Parathyroid adenoma (tissue), 2 donors: ENCODE measurements at regions not wholly inside any gene's neighbourhood (a gene's known extent, or its start where the extent isn't known, plus 50 kb on each side); places are given as distances from the start of the nearest gene placed in this dataset.

Source experiments
- H2AFZ ChIP-seq: fragments of 300-600 bp; sonication (generic); one replicate; pipeline ENCODE4 v1.7.0; 2017; ENCODE audit warnings: antibody characterized with exemption, mild to moderate bottlenecking
- H3K27ac ChIP-seq: fragments of 300-600 bp; sonication (generic); one replicate; pipeline ENCODE4 v1.7.0; 2017
- H3K27me3 ChIP-seq: fragments of 300-600 bp; sonication (generic); one replicate; pipeline ENCODE4 v1.7.0; 2017; ENCODE audit warnings: low read length; ENCODE audit not compliant: control insufficient read depth, insufficient read depth
- H3K36me3 ChIP-seq: fragments of 300-600 bp; sonication (generic); one replicate; pipeline ENCODE4 v1.7.0; 2017; ENCODE audit warnings: low read length; ENCODE audit not compliant: control insufficient read depth, insufficient read depth
- H3K4me1 ChIP-seq: fragments of 300-600 bp; sonication (generic); one replicate; pipeline ENCODE4 v1.7.0; 2017; ENCODE audit warnings: control low read depth
- H3K4me2 ChIP-seq: fragments of 300-600 bp; sonication (generic); one replicate; pipeline ENCODE4 v1.7.0; 2017; ENCODE audit warnings: low read length
- H3K4me3 ChIP-seq: fragments of 300-600 bp; sonication (generic); one replicate; pipeline ENCODE4 v1.7.0; 2017; ENCODE audit warnings: low read depth, low read length
- H3K79me2 ChIP-seq: fragments of 300-600 bp; sonication (generic); one replicate; pipeline ENCODE4 v1.7.0; 2017; ENCODE audit warnings: control low read depth
- H3K9ac ChIP-seq: fragments of 300-600 bp; sonication (generic); one replicate; pipeline ENCODE4 v1.7.0; 2017; ENCODE audit warnings: mild to moderate bottlenecking
- H3K9me3 ChIP-seq: fragments of 300-600 bp; sonication (generic); one replicate; pipeline ENCODE4 v1.7.0; 2017; ENCODE audit warnings: low read length; ENCODE audit not compliant: control insufficient read depth
- TF ChIP-seq, protein P1 (sequence below): fragments of 300-600 bp; sonication (generic); IDR thresholded peaks from one replicate; pipeline ENCODE4 v1.7.0; 2017; ENCODE audit warnings: antibody characterized with exemption, mild to moderate bottlenecking
- donor health status: primary hyperparathyroidism.

DNA sequence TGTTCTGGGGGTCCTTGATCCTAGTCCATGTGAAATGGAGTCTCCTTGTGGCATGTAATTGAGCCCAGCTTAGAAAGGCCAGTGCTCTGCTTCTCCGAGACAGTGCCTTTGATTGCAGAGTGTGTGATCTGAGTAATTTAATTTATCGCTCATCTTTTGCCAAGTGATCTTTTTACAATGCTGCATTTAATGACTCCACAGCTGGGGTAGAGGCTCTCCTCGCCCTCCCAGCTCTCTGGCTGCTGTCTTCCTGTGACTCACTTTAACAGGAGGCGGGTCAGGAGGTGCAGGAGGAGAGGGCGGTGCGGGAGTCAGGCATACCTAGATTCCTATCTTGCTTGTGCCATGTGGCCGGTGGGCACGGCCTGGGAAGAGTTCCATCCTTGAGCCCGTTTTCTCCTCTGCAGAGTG lies 113.4 kb upstream of the FOXF1 start:
- H3K9me3 ChIP-seq = no peaks in the 10 kb centered on the region
- H3K27me3 ChIP-seq = no peaks in the 10 kb centered on the region
- H3K4me2 ChIP-seq = no peak overlapping the region
- no peaks in the 10 kb centered on the region for H3K79me2 ChIP-seq
- no peak overlapping the region for H3K4me3 ChIP-seq
- TF ChIP-seq, protein P1, sequence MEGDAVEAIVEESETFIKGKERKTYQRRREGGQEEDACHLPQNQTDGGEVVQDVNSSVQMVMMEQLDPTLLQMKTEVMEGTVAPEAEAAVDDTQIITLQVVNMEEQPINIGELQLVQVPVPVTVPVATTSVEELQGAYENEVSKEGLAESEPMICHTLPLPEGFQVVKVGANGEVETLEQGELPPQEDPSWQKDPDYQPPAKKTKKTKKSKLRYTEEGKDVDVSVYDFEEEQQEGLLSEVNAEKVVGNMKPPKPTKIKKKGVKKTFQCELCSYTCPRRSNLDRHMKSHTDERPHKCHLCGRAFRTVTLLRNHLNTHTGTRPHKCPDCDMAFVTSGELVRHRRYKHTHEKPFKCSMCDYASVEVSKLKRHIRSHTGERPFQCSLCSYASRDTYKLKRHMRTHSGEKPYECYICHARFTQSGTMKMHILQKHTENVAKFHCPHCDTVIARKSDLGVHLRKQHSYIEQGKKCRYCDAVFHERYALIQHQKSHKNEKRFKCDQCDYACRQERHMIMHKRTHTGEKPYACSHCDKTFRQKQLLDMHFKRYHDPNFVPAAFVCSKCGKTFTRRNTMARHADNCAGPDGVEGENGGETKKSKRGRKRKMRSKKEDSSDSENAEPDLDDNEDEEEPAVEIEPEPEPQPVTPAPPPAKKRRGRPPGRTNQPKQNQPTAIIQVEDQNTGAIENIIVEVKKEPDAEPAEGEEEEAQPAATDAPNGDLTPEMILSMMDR = no peak
- no peak overlapping the region for H3K9ac ChIP-seq
- no peaks in the 10 kb centered on the region for H3K36me3 ChIP-seq
- H3K27ac ChIP-seq = no peak overlapping the region
- H3K4me1 ChIP-seq = no peaks in the 10 kb centered on the region
- H2AFZ ChIP-seq = no peak overlapping the region

DNA sequence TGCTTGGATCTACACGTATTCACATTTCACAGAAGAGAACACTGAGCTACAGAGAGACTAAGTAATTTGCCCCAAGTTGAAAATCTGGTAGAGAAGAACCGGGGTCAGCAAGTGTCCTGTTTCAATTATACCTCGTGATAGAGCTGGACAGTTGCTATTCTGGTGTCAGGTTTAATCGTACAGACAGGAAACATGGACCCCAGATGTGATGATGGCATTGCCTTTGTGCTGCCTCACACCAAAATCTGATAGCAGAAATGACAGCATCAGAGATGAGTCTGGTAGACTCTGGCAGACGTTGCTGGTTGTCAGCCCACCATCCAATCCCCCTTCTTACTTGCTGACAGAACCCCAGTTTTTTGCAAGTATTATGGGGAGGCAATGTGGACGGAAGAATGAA lies 112.1 kb upstream of the FOXF1 start:
- H3K36me3 ChIP-seq = no peaks in the 10 kb centered on the region
- H3K4me1 ChIP-seq = no peaks in the 10 kb centered on the region
- H3K9ac ChIP-seq = no peak overlapping the region
- no peak overlapping the region for H3K27ac ChIP-seq
- no peaks in the 10 kb centered on the region for H3K27me3 ChIP-seq
- H2AFZ ChIP-seq = no peak overlapping the region
- TF ChIP-seq, protein P1 = no peak
- no peaks in the 10 kb centered on the region for H3K79me2 ChIP-seq
- no peaks in the 10 kb centered on the region for H3K9me3 ChIP-seq
- H3K4me3 ChIP-seq = no peak overlapping the region
- no peak overlapping the region for H3K4me2 ChIP-seq

DNA sequence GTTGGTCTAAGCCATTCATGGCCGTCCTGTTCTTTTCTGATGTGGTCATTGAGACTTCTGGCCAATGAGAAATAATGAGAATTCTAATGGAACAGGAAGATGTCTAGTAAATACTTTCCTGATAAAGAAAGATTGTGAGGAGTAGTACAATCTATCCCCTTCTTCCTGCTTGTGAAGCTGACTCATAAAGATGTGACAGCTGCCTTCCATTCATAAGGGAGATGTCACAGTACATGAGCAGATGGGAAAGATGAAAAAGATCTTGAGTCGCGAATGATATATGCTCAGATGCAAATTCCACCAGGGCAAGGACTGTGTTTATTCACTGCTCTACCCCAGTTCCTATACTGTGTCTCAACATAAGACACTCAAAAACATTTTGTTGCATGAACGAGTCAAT lies 111.7 kb upstream of the FOXF1 start:
- Histone ChIP-seq H3K27ac (no peak overlapping the region), H3K36me3 (no peaks in the 10 kb centered on the region), H3K9ac (no peak overlapping the region), H3K9me3 (no peaks in the 10 kb centered on the region), H3K79me2 (no peaks in the 10 kb centered on the region), H3K4me3 (no peak overlapping the region), H3K4me2 (no peak overlapping the region), H3K27me3 (no peaks in the 10 kb centered on the region), H2AFZ (no peak overlapping the region), H3K4me1 (no peaks in the 10 kb centered on the region)
- TF ChIP-seq, protein P1 = no peak

DNA sequence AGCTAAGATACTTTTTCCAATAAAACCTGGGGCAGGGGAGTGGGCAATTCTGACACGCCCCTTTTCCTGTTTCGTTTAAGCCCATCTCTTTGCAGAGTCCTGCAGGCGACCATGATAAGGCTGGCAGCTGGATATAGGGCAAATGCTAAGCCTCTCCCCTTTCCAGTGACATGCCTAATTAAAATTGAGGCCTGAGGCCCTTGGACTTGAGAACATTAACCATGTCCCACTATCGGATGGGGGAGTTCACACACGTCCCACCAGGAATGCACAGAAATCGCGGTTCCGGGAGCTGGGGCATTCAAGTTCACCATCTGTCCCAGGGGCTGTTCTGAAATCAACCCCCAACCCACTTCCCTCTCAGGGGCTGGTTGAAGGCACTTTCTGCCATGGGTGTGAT lies 109.2 kb upstream of the FOXF1 start:
- Histone ChIP-seq H3K4me1 (no peaks in the 10 kb centered on the region), H3K9ac (no peak overlapping the region), H3K79me2 (no peaks in the 10 kb centered on the region), H3K27me3 (no peaks in the 10 kb centered on the region), H3K27ac (no peak overlapping the region), H3K9me3 (no peaks in the 10 kb centered on the region), H3K4me2 (no peak overlapping the region), H3K4me3 (no peak overlapping the region), H3K36me3 (no peaks in the 10 kb centered on the region), H2AFZ (no peak overlapping the region)
- TF ChIP-seq, protein P1 = no peak

DNA sequence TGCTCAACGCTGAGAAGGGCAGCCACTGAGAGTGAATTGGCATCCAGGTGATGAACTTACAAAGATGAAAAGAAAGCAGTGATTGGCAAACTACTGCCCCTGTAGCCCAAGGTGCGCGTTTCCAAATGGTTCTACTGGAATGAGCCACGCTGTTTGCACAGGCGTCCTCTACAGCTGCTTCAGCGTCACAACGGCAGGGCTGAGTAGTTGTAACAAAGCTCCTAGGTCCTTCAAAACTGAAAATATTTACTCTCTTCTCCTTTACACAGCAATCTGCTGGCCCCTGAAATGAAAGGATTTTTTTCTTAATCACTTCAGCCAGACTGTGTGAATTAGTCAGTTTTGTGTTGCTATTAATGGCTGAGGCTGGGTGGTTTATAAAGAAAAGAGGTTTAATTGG lies 107.2 kb upstream of the FOXF1 start:
- Histone ChIP-seq H3K27me3 (no peaks in the 10 kb centered on the region), H3K4me3 (no peak overlapping the region), H3K9me3 (no peaks in the 10 kb centered on the region), H3K27ac (no peak overlapping the region), H3K4me1 (no peaks in the 10 kb centered on the region), H3K79me2 (no peaks in the 10 kb centered on the region), H3K4me2 (no peak overlapping the region), H3K9ac (no peak overlapping the region), H2AFZ (no peak overlapping the region), H3K36me3 (no peaks in the 10 kb centered on the region)
- TF ChIP-seq, protein P1 = no peak
